Activated naive CD4-positive, alpha-beta T cell treated with anti-CD3 and anti-CD28 coated beads, Interleukin-2, amount 50 U/mL, for 16 hours (primary cell): ENCODE measurements at regions not wholly inside any gene's neighbourhood (a gene's known extent, or its start where the extent isn't known, plus 50 kb on each side); places are given as distances from the start of the nearest gene placed in this dataset.
"Not testable (repeated sequence)": the region's sequence is repeated elsewhere in the genome, so short reads cannot be mapped to it uniquely, and the experiment has no call there.

Source experiments
- DNase-seq: peaks from one replicate; pipeline ENCODE4 v3.0.0-alpha.2; 2020

DNA sequence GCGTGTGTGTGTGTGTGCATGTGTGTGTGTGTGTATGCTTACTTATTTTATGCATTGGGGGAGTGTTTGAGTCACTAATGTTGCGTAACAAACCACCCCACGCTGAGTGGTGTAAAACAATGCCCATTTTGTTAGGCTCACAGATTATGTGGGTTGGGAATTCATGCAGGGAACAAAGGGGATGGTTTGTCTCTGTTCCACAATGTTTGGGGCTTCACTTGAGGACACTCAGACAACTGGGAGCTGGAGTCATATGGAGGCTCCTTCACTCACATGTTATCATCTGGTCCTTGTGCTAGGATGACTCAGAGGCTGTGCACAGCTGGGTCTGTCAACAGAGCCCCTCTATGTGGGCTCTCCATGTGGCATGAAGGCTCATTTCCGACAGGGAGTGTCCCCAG is 51.3 kb upstream of the LARGE1 start:
- no peak for DNase-seq

DNA sequence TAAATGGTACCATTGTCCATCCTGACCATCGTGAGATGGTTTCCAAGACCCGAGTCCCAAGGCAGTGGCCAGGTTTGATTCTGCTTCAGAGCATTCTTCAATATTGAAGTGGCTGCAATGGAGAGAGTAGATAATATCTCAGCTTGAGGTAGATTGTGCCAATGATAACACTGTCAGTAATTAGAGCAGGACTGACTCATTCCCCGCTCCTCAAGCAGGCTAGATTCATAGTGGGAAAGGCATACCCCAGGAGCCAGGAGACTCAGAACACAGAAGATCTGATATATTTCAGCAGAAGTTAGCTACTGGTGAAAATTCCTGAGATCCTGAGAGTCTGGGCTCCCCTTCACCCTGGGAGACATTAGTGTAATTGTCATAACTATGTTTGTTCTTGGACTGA is 55.6 kb upstream of the LARGE1 start:
- DNase-seq, result no peak

DNA sequence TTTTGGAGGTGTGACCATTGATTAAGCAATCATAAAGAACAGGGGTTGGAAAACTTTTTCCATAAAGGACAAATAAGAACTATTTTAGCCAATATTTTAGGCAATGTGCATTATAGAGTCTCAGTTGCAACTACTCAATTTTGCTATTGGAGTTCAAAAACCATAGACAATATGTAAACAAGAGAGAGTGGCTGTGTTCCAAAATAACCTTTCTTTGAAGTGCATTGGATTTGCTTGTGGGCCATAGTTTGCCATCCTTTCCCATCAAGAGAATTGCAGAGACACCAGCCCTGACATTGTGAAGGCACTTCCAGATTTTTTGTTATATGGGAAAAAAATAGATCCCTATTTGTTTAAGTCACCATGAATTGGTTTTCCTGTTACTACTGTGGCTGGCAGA is 63.3 kb upstream of the LARGE1 start:
- no peak for DNase-seq

DNA sequence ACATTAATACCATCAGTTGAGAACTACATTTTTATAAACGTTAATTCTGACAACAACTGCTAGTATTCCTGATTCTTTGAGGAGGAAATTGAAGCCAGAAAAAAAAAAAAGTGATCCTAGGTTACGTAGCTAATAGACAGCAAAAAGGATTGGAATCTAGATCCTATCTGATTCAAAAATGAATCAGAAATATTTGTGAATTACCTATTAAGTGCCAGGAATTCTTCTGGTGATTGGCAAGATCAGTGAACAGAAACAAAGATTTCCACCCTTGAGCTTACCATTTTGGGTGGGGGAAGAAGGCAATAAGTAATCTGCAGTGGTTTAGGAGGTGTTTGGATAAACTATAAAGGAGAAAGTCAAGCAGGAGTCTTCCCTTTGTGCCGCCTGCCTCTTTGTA is 63.9 kb upstream of the LARGE1 start:
- no peak for DNase-seq

DNA sequence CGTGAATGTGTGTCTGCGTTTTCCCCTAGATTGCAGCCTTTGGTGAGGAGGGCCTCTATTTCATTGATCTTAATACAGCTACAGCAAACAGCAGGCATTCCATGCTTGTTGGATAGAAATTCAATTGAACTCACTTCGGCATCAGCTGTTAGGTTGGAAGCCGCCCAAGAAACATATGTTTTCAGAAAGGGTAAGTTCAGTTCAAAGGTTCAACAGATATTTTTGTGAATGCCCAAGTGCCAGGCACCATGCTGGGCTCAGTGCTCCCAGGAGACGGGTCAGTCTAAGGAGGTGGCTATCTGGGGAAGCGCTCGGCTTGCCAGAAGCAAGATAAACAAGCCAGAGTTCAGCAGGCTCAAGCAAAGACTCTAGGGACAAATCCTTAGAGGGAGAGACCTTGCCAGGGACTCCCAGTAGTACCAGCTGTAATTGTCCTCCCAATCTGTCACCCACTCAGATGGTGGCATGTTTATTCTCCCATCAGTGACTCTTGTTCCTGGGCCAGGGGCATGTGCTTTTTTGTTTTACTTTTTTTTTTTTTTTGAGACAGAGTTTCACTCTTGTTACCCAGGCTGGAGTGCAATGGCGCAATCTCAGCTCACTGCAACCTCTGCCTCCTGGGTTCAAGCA is 64.5 kb upstream of the LARGE1 start:
- no peak for DNase-seq

DNA sequence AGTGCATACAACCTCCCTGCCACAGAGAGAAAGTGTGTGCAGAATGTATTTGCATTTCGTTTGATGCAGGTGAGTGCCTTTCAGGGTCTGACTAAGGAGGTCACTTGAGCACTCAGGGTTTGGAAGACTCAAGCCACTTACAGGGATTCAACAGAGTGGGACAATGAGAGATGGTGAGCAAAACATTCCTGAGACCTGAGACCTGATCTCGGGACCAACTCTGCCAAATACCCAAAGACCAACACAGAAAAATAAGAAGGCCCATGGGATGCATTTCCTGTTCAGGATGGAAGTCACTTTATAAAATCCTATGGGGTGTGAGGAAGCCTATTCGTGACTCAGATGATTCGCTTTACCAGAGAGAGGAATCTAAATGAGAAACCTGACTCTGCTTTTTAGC is 65.2 kb upstream of the LARGE1 start:
- DNase-seq, result no peak

DNA sequence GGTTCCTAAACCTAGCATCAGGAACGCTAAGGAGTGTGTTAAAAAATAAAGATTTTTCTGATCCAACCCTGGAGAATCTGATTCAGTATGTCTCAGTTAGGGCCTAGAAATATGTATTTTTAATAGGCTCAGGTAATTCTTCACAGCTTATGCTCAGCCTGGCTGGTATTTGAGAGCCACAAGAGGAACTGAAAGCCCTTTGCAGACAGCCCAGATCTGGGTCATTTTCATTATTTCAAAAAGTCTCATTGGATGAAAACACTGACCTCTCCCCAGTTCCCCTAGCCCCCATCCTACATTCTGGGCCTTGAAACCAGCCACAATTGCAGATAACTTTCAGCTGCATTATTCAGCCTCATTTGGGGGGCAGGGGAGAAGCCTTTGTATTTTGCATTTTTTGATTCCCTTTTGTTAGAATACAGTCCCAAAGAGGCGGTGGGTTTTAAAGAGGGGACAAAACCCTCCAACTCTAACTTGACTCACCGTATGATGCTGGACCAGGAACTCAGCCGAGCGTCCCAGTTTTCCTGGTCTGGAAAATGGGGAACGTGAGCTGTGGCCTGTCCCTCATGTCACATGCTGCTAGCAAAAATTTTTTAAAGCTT is 66.0 kb upstream of the LARGE1 start:
- no peak for DNase-seq

DNA sequence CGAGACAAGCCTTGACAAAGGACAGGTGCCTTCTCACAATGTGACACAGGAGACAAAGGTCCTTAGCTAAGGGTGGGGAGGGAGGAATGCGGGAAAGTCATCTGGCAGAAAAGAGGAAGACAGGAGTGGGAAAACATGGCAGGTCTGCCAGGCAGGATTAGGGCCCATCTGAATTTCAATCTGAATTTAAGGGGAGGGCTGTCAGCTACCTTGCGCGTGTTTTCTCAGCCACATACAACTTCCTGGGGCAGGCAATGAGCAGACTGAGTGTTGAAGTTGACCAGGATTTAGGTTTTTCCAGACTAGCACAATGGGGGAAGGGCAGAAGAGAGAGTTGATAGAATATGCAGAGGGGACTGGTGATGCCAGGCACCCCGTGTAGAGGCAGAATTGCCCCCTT is 66.7 kb upstream of the LARGE1 start:
- DNase-seq, result no peak

DNA sequence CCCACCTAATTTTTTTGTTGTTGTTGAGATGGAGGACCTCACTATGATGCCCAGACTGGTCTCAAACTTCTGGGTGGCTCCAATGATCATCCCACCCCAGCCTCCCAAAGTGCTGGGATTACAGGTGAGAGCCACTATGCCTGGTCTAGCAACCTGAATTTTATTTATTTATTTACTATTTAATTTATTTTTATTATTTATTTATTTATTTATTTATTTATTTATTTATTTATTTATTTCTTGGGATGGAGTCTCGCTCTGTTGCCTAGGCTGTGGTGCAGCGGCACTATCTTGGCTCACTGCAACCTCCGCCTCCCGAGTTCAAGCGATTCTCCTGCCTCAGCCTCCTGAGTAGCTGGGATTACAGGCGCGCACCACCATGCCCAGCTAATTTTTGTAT is 69.0 kb upstream of the LARGE1 start:
- DNase-seq, result not testable (repeated sequence)

DNA sequence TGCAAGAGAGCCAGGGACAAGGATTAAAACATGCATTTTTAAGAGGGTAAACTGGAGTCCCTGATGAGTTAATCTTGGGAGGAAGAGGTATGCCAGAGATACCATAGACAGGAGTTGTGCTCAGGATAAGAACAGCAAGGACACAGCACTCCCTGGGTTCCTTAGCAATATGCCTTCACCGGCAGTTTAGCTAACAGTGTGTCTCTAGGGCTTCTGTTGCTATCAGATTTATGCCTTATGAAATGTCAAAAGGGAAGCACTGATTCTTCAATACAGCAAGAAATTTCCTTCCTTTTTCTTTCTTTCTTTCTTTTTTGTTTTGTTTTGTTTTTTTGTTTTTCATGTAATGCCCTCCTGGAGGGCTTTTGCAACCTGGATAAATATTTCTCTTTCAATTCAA is 71.3 kb upstream of the LARGE1 start:
- DNase-seq, result no peak

DNA sequence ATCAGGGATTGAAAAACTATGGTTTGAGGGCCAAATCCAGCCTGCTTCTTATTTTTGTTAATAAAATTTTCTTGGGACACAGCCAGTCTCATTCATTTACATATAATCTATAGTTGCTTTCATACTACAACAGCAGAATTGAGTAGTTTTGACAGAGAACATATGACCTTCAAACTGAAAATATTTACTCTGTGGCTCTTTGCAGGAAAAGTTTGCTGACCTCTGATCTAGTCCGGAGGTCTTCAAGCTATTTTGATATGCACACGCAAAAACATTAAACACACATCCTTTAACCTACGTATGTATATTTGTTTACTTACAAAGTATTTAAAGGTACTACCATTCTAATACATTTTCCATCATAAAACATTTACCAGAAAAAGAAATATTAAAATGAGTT is 76.5 kb upstream of the LARGE1 start:
- no peak for DNase-seq

DNA sequence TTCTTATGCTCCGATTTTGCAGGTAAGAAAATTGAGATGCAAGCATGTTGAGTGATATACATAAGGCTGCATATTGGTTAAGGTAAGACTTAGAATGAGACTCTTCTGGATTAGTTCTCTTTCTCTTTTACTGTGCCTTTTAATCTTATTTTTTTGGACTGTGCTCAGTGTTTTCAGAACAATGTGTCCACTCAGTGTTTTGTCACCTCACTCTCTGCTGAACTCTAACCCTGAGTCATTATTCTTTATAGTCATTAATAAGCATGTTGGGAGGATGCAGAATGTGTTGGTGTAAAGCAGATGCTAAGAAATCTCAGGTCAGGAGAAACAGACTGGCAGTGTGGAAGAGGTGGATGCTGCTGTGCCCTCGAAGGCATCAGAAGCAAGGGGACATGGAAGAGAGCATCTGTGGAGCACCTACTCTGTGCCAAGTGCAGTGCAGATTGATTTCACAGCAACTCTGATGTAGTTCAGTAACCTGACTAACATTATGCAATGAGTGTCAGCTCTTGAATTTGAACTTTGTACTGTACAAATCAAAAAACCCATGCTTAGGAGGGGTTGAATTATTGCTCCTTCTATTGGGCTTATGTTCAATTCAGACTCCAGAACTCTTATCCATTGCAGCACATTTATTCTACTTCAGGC is 80.7 kb upstream of the LARGE1 start:
- no peak for DNase-seq

DNA sequence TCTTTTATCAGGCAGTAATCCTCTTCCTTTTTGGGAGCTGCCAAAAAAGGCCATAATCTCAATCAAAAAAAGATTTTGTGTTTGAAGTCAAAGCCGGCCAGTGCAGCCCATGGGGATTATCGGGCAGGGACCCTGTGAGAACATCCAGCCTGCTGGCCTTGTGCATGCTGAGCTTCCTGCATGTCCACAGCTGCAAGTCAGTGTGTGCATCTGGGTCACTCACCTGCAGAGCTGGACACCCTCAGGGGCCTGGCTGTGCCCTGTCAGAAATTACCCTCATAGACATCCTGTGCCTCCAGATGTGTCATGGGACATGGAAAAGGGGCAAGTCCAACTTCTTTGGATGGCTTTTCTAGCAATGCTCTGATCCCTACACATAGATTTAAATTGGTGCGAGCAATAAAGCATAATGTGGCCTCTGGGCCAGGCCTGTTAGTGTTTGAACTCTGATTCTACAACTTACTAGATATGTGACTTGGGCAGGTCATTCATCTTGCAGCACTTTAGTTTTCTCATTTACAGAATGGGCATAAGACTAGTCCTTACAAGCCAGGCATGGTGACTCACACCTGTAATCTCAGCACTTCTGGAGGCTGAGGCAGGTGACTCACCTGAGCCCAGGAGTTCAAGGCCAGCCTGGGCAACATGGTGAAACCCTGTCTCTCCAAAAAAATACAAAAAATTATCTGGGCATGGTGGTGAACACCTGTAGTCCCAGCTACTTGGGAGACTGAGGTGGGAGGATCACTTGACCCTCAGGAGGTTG is 81.6 kb upstream of the LARGE1 start:
- DNase-seq, result no peak

DNA sequence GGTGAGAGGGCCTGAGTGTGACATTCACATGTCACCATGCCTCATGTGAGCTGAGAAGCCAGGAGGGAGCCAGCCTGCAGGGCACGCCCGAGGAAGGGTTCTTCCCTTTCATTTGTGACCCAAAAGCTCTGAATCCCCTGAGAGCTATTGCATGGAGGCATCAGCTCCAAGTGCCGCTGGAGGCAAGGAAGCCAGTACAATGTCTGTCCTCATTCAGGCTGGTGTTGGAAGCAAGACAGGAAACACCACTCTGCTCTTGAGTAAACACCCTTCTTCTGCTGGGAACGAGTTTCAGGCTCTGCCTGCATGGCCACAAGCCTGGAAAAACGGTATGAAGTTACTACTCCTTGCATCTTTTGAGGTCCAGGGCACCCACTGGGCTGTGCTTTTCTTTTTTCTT is 83.8 kb upstream of the LARGE1 start:
- DNase-seq, result no peak

DNA sequence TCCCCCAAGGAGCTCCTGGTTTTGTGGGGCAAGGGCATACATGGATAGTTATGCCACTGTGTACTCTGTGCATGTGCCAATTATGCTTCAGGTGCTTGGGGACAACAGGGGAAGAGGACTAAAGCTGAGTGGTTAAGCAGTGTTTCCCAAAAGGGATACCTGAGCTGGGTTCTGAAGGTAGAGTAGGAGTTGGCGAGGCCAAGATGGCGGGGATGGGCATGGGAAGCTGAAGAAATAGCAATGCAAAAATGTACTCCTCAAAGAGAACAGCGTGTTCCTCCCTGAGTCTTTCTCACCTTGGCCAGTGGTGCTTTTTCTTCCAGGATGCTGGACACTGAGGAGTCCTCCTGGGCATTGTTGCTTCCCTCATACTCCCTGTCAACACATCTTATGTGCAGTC is 90.0 kb upstream of the LARGE1 start:
- no peak for DNase-seq

DNA sequence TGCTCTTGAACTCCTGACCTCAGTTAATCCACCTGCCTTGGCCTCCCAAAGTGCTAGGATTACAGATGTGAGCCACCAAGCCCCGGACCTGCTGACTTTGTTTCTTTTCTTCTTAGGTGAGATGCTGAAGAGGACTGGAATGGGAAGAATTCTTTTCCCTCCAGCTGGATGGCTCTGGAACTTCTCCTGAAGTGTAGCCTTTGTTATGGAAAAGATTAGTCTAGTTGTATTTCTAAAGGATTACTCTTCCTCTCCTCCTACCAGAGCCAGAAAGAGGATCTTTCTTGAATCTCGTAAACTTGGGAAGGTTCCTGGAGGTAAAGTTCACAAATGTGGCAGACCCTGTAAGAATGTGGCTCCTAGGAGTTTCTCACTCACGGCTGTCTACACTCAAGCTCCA is 95.4 kb upstream of the LARGE1 start:
- DNase-seq, result no peak

DNA sequence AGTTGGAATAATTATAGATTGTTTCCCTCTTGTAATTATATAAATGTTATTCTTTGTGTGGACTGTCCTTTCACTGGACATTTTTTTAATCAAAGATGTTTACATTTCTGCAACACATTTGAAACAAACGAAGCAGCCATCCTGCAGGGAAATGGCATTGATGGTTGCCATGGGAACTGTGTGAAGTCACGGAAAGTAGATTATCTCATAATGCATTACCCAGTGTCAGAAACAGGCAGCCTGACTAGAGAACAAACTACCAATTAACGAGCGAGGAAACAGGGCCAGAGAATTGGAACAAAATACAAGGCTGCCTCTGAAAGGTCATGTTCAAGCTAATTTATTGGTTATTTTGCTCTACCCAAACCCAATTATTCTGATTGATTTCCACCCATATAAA is 96.9 kb upstream of the LARGE1 start:
- no peak for DNase-seq

DNA sequence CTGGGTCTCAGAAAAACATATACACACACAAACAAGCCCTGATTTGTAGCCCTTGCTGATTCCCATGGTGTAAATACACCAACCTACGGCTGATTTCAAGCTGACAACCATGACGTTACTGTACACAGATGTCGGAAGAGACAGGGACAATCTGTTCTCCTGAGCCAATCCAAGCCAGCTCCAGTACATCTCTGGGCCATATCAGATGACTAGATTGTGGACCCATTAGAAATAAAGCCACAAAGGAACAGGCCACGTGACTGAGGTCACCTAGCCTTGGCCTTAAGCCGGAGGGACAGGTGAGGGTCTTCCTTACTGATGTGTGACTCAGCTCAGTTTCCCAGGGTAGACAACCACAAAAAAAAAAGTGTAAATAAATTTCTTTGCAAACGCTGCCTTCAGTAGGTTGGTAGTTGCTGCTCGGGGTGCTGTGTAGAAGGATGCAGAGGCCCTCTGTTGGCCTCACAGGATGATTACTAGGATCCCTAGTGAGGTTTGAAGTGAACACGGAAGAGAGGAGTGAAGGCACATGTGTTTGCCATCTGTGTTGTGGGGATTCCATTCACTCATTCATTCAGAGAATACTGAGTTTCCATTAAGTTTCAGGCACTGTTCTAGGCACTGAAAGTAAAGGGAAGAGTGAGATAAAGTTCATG is 99.0 kb upstream of the LARGE1 start:
- DNase-seq, result no peak

DNA sequence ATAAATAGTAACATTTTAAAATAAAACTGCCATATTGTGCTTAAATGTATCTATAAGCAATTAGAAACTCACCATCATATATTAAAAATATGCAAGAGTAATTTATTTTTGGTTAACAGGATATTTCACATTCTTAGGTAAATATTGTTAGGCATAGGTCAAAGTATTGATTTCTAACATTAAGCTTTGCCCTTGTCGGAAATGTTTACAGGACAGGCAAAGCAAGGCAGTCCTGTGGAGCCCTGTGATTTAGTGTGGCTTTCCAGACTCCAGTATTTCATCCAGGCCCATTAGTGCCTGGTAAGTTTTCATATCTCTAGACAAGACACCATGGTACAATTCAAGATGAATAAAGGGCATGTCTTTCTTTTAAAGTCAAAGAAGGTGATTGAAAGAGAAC is 114.9 kb upstream of the LARGE1 start:
- no peak for DNase-seq

DNA sequence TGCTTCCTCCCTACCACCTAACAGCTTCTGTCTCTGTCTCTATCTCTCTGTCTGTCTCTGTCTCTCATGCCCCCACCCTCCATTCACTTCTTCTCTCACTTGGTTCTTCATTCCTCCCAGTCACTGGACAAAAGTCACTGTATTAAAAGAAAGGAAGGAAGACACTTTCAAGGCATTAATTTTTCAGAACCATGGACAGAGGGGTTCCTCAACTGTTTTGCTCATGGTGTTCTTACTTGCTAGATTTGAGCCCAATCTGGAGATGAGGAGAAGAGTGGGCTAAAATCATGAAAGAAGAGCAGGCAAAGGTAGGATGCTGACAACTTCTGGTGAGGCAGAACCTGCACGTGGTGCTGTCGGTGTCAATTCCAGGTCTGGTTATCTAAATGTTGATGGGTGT is 116.7 kb upstream of the LARGE1 start:
- DNase-seq, result no peak

DNA sequence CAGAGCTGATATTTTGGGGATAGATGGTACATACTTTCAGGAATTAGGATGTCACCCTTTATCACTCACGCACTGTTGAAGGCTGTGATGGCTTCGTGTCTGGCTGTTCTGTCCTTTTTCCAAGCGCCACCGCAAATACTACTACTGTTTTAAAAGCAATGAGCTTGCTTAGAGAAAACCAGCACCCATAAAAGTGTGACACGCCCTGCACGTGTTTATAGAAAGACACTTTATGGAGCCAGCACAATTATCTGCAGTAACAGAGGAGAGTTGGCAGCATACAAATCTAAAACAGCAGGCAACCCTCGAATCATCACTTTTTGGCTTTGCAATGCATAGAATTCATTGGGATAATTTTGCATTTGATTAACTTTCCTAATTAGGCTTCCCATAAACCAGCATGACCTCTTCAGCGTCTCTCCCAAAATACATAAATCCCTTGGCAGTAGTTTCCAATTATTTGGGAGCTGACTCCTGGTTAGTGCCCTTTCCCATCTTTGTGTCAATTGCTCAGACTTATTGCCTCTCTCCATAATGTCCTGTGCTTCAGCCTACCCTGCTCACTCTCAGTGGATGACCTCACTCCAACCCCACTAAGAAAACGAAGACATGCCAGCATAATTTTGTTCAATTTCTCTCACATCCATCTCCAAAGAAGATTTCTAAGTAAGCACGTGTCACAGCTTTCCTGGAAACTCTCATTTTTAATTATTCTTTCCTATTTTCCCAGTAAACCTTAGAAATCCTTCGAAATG is 118.7 kb upstream of the LARGE1 start:
- no peak for DNase-seq

DNA sequence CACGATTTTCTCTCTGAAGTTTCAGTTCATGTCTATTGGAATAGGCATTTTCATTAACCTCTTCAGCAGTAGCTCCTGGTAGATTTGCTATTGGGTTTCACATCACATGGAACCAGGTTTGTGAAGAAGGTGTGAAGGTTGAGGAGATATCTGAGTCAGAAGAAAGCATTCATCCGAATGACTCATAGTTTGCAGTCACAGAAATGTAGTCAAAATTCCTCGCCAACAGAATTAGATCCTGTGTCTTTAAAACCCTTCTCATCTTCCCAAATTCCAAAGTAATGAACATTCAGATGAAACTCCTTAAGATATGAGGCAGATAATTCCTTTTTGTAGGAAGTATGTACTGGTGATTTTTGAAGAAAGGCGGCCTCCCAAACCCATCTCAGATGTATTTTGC is 125.0 kb upstream of the LARGE1 start:
- DNase-seq, result no peak
